ENCODE measurements at regions not wholly inside any gene's neighbourhood (a gene's known extent, or its start where the extent isn't known, plus 50 kb on each side); places are given as distances from the start of the nearest gene placed in this dataset.

DNA sequence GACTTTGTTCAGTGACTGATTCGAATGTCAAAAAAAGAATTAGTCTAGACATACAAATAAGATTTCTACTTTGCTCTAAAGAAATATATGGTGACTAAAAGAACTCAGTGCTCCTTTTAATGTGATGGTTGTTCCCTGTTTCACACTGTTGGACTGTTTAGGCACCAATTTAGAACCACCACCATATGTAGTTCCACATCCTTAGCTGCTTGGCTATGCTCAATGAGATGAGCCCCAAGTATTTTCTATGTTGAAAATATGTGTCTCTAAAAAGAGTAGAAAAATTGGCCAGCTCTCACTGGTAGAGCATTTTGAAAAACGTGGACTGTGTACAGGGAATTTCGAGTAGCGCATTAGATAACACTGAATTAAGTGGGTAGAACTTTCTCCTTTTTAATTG is 167.3 kb downstream of the GOLIM4 start:
- Histone ChIP-seq H3K27me3 (ENCODE audit: insufficient read depth, low read length) (no peaks in the 10 kb centered on the region), H3K9me3 (ENCODE audit: insufficient read depth, low read depth, low read length) (no peaks in the 10 kb centered on the region), H3K4me3 (ENCODE audit: low read depth, low read length) (no peak overlapping the region), H3K23ac (ENCODE audit: low read length) (no peak overlapping the region), H3K4ac (ENCODE audit: low read depth, low read length) (no peak overlapping the region), H4K12ac (ENCODE audit: low read depth, low read length) (no peak overlapping the region), H2BK5ac (ENCODE audit: low read depth, low read length, poor library complexity) (no peak overlapping the region), H3K36me3 (ENCODE audit: control insufficient read depth in 1 of 2, insufficient read depth in 2 of 2, low read length in 2 of 2) (no peaks in the 10 kb centered on the region), H2BK120ac (ENCODE audit: insufficient read depth, low read length, poor library complexity) (no peak overlapping the region), H4K91ac (ENCODE audit: low read depth, low read length) (no peak overlapping the region), H3K18ac (ENCODE audit: low read length) (no peak overlapping the region), H3K79me1 (ENCODE audit: low read length) (no peaks in the 10 kb centered on the region), H2AK5ac (ENCODE audit: low read length) (no peak overlapping the region), H3K79me2 (ENCODE audit: control insufficient read depth, insufficient read depth, low read length, poor library complexity) (no peaks in the 10 kb centered on the region), H3K9ac (ENCODE audit: low read length) (no peak overlapping the region), H3K27ac (ENCODE audit: low read depth, low read length) (no peak overlapping the region), H4K8ac (ENCODE audit: low read depth, low read length) (no peak overlapping the region), H3K4me2 (ENCODE audit: low read length) (no peak overlapping the region), H2BK12ac (ENCODE audit: low read length) (no peak overlapping the region), H3K4me1 (ENCODE audit: control insufficient read depth in 1 of 2, insufficient read depth in 2 of 2, low read length in 2 of 2) (no peaks in the 10 kb centered on the region), H3K14ac (ENCODE audit: low read length) (no peak overlapping the region), H2AFZ (ENCODE audit: insufficient read depth, low read length, poor library complexity) (no peak overlapping the region)
- no peak for DNase-seq
- no CpG with 5 or more reads among the region's 4 CpGs for WGBS (ENCODE audit: extremely low coverage, insufficient coverage, insufficient read length)

DNA sequence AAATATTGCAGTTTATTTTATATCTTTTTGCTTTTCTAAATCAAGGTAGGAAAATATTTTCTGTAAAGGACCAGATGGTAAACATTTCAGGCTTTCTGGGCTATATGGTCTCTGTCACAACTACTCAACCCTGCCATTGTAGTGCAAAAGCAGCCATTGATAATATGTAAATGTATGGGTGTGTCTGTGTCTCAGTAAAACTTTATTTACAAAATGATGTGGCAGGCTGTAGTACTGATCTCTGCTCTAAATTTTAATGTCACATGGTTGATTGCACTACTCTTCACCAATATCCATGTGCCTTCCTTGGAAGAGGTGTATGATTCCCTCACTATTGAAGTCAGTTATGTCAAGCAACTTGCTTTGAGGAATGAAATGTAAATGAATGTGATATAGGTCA is 175.0 kb downstream of the GOLIM4 start:
- Histone ChIP-seq H4K91ac (ENCODE audit: low read depth, low read length) (no peak overlapping the region), H2BK120ac (ENCODE audit: insufficient read depth, low read length, poor library complexity) (no peak overlapping the region), H3K18ac (ENCODE audit: low read length) (no peak overlapping the region), H3K9me3 (ENCODE audit: insufficient read depth, low read depth, low read length) (no peaks in the 10 kb centered on the region), H3K79me1 (ENCODE audit: low read length) (no peaks in the 10 kb centered on the region), H2AK5ac (ENCODE audit: low read length) (no peak overlapping the region), H3K4me2 (ENCODE audit: low read length) (no peak overlapping the region), H3K27ac (ENCODE audit: low read depth, low read length) (no peak overlapping the region), H4K12ac (ENCODE audit: low read depth, low read length) (no peak overlapping the region), H4K8ac (ENCODE audit: low read depth, low read length) (no peak overlapping the region), H3K36me3 (ENCODE audit: control insufficient read depth in 1 of 2, insufficient read depth in 2 of 2, low read length in 2 of 2) (no peaks in the 10 kb centered on the region), H3K9ac (ENCODE audit: low read length) (no peak overlapping the region), H2AFZ (ENCODE audit: insufficient read depth, low read length, poor library complexity) (no peak overlapping the region), H3K27me3 (ENCODE audit: insufficient read depth, low read length) (no peaks in the 10 kb centered on the region), H3K4ac (ENCODE audit: low read depth, low read length) (no peak overlapping the region), H3K4me1 (ENCODE audit: control insufficient read depth in 1 of 2, insufficient read depth in 2 of 2, low read length in 2 of 2) (no peaks in the 10 kb centered on the region), H2BK12ac (ENCODE audit: low read length) (no peak overlapping the region), H3K14ac (ENCODE audit: low read length) (no peak overlapping the region), H3K79me2 (ENCODE audit: control insufficient read depth, insufficient read depth, low read length, poor library complexity) (no peaks in the 10 kb centered on the region), H3K4me3 (ENCODE audit: low read depth, low read length) (no peak overlapping the region), H3K23ac (ENCODE audit: low read length) (no peak overlapping the region), H2BK5ac (ENCODE audit: low read depth, low read length, poor library complexity) (no peak overlapping the region)
- no peak for DNase-seq

DNA sequence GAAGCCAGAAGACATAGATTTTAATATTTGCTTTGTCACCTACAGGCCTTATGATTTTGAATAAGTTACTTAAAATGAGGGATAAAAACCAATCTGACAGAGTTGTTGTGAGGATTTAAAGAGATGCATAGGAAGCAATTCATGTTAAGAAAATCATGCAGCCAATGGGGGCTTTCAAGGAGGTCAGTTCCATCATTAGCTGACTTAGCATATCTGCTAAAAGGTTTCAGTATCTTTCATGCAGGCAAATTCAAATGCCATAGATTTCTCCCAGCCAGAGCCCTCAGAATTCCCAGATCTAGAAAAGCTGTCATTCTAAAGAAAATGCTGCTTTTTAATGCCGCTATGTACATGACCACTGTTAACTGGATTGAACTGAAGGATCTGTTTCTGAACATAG is 176.1 kb downstream of the GOLIM4 start:
- no CpG with 5 or more reads among the region's 1 CpG for WGBS (ENCODE audit: extremely low coverage, insufficient coverage, insufficient read length)
- no peak overlapping the region for H2BK5ac ChIP-seq (ENCODE audit: low read depth, low read length, poor library complexity)
- H3K4ac ChIP-seq (ENCODE audit: low read depth, low read length), result no peak overlapping the region
- no peak overlapping the region for H3K27ac ChIP-seq (ENCODE audit: low read depth, low read length)
- H3K4me1 ChIP-seq (ENCODE audit: control insufficient read depth in 1 of 2, insufficient read depth in 2 of 2, low read length in 2 of 2), result no peaks in the 10 kb centered on the region
- H3K9ac ChIP-seq (ENCODE audit: low read length), result no peak overlapping the region
- H3K79me1 ChIP-seq (ENCODE audit: low read length), result no peaks in the 10 kb centered on the region
- H4K91ac ChIP-seq (ENCODE audit: low read depth, low read length), result no peak overlapping the region
- H3K36me3 ChIP-seq (ENCODE audit: control insufficient read depth in 1 of 2, insufficient read depth in 2 of 2, low read length in 2 of 2), result no peaks in the 10 kb centered on the region
- H2AFZ ChIP-seq (ENCODE audit: insufficient read depth, low read length, poor library complexity), result no peak overlapping the region
- no peak overlapping the region for H3K14ac ChIP-seq (ENCODE audit: low read length)
- H3K79me2 ChIP-seq (ENCODE audit: control insufficient read depth, insufficient read depth, low read length, poor library complexity), result no peaks in the 10 kb centered on the region
- no peaks in the 10 kb centered on the region for H3K27me3 ChIP-seq (ENCODE audit: insufficient read depth, low read length)
- H3K4me3 ChIP-seq (ENCODE audit: low read depth, low read length), result no peak overlapping the region
- no peak overlapping the region for H2AK5ac ChIP-seq (ENCODE audit: low read length)
- no peaks in the 10 kb centered on the region for H3K9me3 ChIP-seq (ENCODE audit: insufficient read depth, low read depth, low read length)
- H3K18ac ChIP-seq (ENCODE audit: low read length), result no peak overlapping the region
- no peak for DNase-seq
- no peak overlapping the region for H4K12ac ChIP-seq (ENCODE audit: low read depth, low read length)
- H4K8ac ChIP-seq (ENCODE audit: low read depth, low read length), result no peak overlapping the region
- no peak overlapping the region for H2BK12ac ChIP-seq (ENCODE audit: low read length)
- H3K23ac ChIP-seq (ENCODE audit: low read length), result no peak overlapping the region
- no peak overlapping the region for H3K4me2 ChIP-seq (ENCODE audit: low read length)
- H2BK120ac ChIP-seq (ENCODE audit: insufficient read depth, low read length, poor library complexity), result no peak overlapping the region

DNA sequence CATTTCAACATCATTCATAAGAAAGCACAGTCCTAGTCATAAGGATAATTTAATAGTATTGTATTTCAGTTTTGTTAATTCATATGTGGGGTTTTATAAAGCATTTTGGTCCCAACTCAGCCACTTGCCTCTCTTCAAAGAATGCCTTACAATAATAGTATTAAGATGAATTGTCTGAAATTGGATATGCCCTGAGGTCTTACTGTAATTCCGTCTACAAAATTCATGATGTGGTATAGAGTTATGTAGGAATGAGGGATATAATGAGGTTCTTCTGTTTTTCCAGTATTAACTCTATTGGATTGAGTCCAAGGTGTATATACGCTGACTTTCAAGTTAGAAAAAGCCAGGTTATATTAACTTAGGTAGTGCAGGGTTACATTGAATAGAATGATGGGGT is 177.0 kb downstream of the GOLIM4 start:
- Histone ChIP-seq H3K4me1 (ENCODE audit: control insufficient read depth in 1 of 2, insufficient read depth in 2 of 2, low read length in 2 of 2) (no peaks in the 10 kb centered on the region), H3K23ac (ENCODE audit: low read length) (no peak overlapping the region), H3K14ac (ENCODE audit: low read length) (no peak overlapping the region), H2BK5ac (ENCODE audit: low read depth, low read length, poor library complexity) (no peak overlapping the region), H3K9me3 (ENCODE audit: insufficient read depth, low read depth, low read length) (no peaks in the 10 kb centered on the region), H2BK12ac (ENCODE audit: low read length) (no peak overlapping the region), H3K36me3 (ENCODE audit: control insufficient read depth in 1 of 2, insufficient read depth in 2 of 2, low read length in 2 of 2) (no peaks in the 10 kb centered on the region), H2AFZ (ENCODE audit: insufficient read depth, low read length, poor library complexity) (no peak overlapping the region), H3K4ac (ENCODE audit: low read depth, low read length) (no peak overlapping the region), H3K79me1 (ENCODE audit: low read length) (no peaks in the 10 kb centered on the region), H3K18ac (ENCODE audit: low read length) (no peak overlapping the region), H3K79me2 (ENCODE audit: control insufficient read depth, insufficient read depth, low read length, poor library complexity) (no peaks in the 10 kb centered on the region), H3K4me2 (ENCODE audit: low read length) (no peak overlapping the region), H2AK5ac (ENCODE audit: low read length) (no peak overlapping the region), H4K91ac (ENCODE audit: low read depth, low read length) (no peak overlapping the region), H3K27ac (ENCODE audit: low read depth, low read length) (no peak overlapping the region), H4K12ac (ENCODE audit: low read depth, low read length) (no peak overlapping the region), H4K8ac (ENCODE audit: low read depth, low read length) (no peak overlapping the region), H3K27me3 (ENCODE audit: insufficient read depth, low read length) (no peaks in the 10 kb centered on the region), H3K9ac (ENCODE audit: low read length) (no peak overlapping the region), H2BK120ac (ENCODE audit: insufficient read depth, low read length, poor library complexity) (no peak overlapping the region), H3K4me3 (ENCODE audit: low read depth, low read length) (no peak overlapping the region)
- WGBS (ENCODE audit: extremely low coverage, insufficient coverage, insufficient read length), result no CpG with 5 or more reads among the region's 2 CpGs
- DNase-seq, result no peak
